LNCAP (cell line): ENCODE measurements at regions not wholly inside any gene's neighbourhood (a gene's known extent, or its start where the extent isn't known, plus 50 kb on each side); places are given as distances from the start of the nearest gene placed in this dataset.

Experiments used
- CTCF ChIP-seq: fragments of 450-650 bp; IDR thresholded peaks from 2 replicates; pipeline ENCODE4 v1.5.1; 2017; ENCODE audit warnings: mild to moderate bottlenecking

GRCh38 chr11:122360875-122361274, 244.9 kb upstream of the BLID start:
- TF ChIP-seq CTCF: no peak

- TF ChIP-seq CTCF: no peak
Observed at GRCh38 chr11:122359081-122359571, 243.1 kb upstream of the BLID start.

- TF ChIP-seq CTCF: no peak
Observed at GRCh38 chr11:122358292-122358691, 242.3 kb upstream of the BLID start.

- TF ChIP-seq CTCF: no peak
Observed at GRCh38 chr11:122355968-122356367, 240.0 kb upstream of the BLID start.

GRCh38 chr11:122354025-122354697, 238.1 kb upstream of the BLID start:
- TF ChIP-seq CTCF: no peak

- no peak for TF ChIP-seq CTCF
Observed at GRCh38 chr11:122353561-122353960, 237.5 kb upstream of the BLID start.

- no peak for TF ChIP-seq CTCF
Observed at GRCh38 chr11:122348659-122349409, 232.8 kb upstream of the BLID start.
